ENCODE measurements at regions not wholly inside any gene's neighbourhood (a gene's known extent, or its start where the extent isn't known, plus 50 kb on each side); places are given as distances from the start of the nearest gene placed in this dataset.

- no peak for TF ChIP-seq EZH2phosphoT487 (IDR thresholded peaks at IDR 0.05; ENCODE audit: borderline replicate concordance)
These were observed 216.3 kb downstream of the C1D start (continued) for GRCh38 chr2:67846370-67847070.

DNA sequence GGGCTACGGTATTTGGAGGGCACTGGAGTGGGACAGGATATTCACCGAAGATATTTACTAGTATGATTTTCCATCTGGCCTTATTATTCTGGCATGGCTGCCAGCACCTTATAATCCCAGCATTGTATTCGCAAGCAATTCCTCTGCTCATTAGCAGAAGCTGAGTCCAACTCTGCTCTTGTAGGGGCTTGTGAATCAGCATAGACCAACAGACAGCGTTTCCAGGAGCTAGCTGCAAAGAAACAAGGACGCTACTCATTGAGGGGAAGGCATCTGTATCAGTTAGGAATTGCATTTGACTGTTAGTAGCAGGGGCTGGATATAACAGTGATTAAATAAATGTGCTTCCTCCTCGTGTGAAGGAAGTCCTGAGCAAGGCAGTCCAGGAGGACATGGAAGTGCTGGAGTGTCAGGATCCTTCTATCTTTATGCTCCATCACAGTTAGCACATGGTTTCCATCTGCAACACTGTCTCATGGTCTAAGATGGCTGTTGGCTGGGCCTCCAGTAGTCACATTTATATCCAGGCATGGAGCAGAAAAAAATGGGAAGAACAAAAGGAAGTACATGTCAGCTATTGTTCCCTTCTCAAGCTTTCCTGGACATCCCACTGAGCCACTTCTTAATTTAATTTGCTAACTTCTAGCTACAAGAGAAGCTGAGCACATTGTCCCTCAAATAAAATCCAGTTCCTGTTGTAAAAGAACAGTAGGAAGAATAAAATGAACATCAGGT lies 214.1 kb downstream of the C1D start:
- Histone ChIP-seq H2AFZ (ENCODE audit: low read depth, low read length, poor library complexity, severe bottlenecking) (no peak overlapping the region), H3K27ac (ENCODE audit: low read depth, low read length) (no peak overlapping the region), H3K9me3 (ENCODE audit: control insufficient read depth in 1 of 2, insufficient read depth in 1 of 2, low read depth in 1 of 2, low read length in 2 of 2) (no peaks in the 10 kb centered on the region), H3K4me3 (replicated peaks in 1 of 2; ENCODE audit: low read depth in 1 of 2, low read length in 2 of 2) (no peak overlapping the region), H3K27me3 (ENCODE audit: insufficient read depth, low read length) (peaks cover 66% of the 10 kb centered on the region), H3K9ac (ENCODE audit: low read length) (no peak overlapping the region), H3K79me2 (ENCODE audit: insufficient read depth, low read length) (no peaks in the 10 kb centered on the region), H4K20me1 (ENCODE audit: insufficient read depth) (no peaks in the 10 kb centered on the region), H3K4me2 (ENCODE audit: low read length) (no peak overlapping the region), H3K36me3 (ENCODE audit: control insufficient read depth in 1 of 2, insufficient read depth in 2 of 2, low read length in 2 of 2) (no peaks in the 10 kb centered on the region), H3K9me2 (ENCODE audit: insufficient read depth) (no peaks in the 10 kb centered on the region), H3K4me1 (ENCODE audit: control insufficient read depth in 1 of 2, insufficient read depth in 2 of 2, low read length in 2 of 2) (peaks cover 4 to 6% of the 10 kb centered on the region in 2 experiments; a peak in 3 of 4 replicates)
- intact Hi-C loops (cut with micrococcal nuclease), result no loop called here
- DNase-seq (ENCODE audit: low read depth, low spot score) (no peak), ATAC-seq (no peak)
- RAD21 ChIA-PET (ENCODE audit: low non-redundant PET in 1 of 2, low total read pairs in 2 of 2, uncharacterized antibody in 2 of 2, unreplicated experiment in 2 of 2), result no interaction called here
- BruUV-seq (replicated peaks), result no TSS peak
- POLR2A ChIA-PET, result no interaction called here
- TF ChIP-seq, protein P1, sequence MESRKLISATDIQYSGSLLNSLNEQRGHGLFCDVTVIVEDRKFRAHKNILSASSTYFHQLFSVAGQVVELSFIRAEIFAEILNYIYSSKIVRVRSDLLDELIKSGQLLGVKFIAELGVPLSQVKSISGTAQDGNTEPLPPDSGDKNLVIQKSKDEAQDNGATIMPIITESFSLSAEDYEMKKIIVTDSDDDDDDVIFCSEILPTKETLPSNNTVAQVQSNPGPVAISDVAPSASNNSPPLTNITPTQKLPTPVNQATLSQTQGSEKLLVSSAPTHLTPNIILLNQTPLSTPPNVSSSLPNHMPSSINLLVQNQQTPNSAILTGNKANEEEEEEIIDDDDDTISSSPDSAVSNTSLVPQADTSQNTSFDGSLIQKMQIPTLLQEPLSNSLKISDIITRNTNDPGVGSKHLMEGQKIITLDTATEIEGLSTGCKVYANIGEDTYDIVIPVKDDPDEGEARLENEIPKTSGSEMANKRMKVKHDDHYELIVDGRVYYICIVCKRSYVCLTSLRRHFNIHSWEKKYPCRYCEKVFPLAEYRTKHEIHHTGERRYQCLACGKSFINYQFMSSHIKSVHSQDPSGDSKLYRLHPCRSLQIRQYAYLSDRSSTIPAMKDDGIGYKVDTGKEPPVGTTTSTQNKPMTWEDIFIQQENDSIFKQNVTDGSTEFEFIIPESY (IDR thresholded peaks at IDR 0.05; ENCODE audit: extremely low read depth, insufficient replicate concordance, low read length), result no peak
- TF ChIP-seq ZFX (IDR thresholded peaks at IDR 0.05), result no peak
- no peak for TF ChIP-seq SIN3A (IDR thresholded peaks at IDR 0.05; ENCODE audit: low read depth)
- TF ChIP-seq YY1 (IDR thresholded peaks at IDR 0.05; ENCODE audit: extremely low read depth, insufficient replicate concordance, low read depth, low read length), result no peak
- TF ChIP-seq, protein P2, sequence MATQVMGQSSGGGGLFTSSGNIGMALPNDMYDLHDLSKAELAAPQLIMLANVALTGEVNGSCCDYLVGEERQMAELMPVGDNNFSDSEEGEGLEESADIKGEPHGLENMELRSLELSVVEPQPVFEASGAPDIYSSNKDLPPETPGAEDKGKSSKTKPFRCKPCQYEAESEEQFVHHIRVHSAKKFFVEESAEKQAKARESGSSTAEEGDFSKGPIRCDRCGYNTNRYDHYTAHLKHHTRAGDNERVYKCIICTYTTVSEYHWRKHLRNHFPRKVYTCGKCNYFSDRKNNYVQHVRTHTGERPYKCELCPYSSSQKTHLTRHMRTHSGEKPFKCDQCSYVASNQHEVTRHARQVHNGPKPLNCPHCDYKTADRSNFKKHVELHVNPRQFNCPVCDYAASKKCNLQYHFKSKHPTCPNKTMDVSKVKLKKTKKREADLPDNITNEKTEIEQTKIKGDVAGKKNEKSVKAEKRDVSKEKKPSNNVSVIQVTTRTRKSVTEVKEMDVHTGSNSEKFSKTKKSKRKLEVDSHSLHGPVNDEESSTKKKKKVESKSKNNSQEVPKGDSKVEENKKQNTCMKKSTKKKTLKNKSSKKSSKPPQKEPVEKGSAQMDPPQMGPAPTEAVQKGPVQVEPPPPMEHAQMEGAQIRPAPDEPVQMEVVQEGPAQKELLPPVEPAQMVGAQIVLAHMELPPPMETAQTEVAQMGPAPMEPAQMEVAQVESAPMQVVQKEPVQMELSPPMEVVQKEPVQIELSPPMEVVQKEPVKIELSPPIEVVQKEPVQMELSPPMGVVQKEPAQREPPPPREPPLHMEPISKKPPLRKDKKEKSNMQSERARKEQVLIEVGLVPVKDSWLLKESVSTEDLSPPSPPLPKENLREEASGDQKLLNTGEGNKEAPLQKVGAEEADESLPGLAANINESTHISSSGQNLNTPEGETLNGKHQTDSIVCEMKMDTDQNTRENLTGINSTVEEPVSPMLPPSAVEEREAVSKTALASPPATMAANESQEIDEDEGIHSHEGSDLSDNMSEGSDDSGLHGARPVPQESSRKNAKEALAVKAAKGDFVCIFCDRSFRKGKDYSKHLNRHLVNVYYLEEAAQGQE (IDR thresholded peaks at IDR 0.05; ENCODE audit: low read depth), result no peak
- TF ChIP-seq, protein P3, sequence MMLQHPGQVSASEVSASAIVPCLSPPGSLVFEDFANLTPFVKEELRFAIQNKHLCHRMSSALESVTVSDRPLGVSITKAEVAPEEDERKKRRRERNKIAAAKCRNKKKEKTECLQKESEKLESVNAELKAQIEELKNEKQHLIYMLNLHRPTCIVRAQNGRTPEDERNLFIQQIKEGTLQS (IDR thresholded peaks at IDR 0.05), result no peak
- TF ChIP-seq SP1 (IDR thresholded peaks at IDR 0.05; ENCODE audit: low read depth), result no peak
- no peak for TF ChIP-seq CBX3 (IDR thresholded peaks at IDR 0.05; ENCODE audit: low read depth)
- no peak for TF ChIP-seq POLR2A (IDR thresholded peaks at IDR 0.05; ENCODE audit: borderline replicate concordance, extremely low read depth, insufficient read depth, insufficient read length)
- CTCF ChIA-PET, result no interaction called here

Data from HCT116 (cell line).